NCI-H1417 (cell line): ENCODE measurements at regions not wholly inside any gene's neighbourhood (a gene's known extent, or its start where the extent isn't known, plus 50 kb on each side); places are given as distances from the start of the nearest gene placed in this dataset.

ENCODE experiments used
- DNase-seq, 3 experiments: peaks; one replicate each; lab custom pipeline; 2025; lab: John Stamatoyannopoulos, UW

DNA sequence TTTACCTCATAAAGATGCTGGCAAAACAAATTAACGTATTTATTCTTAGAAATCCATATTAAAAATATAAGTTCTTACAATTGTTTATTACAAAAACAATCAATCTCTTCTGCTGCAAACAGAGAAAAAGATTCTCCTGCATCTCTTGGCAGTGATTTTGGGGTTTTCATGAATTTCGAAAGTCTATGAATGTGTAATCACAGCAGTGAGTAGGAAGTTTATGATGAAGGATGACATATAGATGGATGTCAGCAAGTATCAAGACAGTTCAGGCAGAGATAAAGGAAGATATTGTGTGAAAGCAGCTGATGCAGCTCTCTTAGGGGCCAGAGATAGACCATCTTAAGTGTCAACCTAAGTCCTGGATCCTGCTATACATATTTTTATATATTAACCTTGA, 196.9 kb upstream of the BANK1 start:
- no peak for DNase-seq

DNA sequence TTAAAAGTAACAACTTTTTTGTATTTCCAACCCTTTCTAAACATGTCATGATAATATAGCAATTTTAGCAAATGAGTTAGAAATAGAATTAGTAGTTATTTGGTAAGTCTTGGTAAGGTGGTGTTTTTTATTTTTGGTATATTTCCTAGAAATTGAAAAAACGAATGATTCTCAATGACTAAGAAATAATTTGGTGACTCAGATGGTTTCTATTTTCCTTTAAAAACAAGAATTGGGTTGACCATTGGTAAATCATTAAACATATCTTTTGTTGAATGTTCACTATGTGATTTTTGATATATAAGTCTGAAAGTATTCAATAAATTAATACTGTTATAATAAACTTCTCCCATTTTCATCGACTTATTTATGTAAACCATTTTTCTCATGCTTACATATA, 206.2 kb upstream of the BANK1 start:
- no peak for DNase-seq

- no peak for DNase-seq
These were observed 215.8 kb upstream of the PPP3CA start for GRCh38 chr4:101563126-101563525.

- DNase-seq = no peak
These were observed 209.5 kb upstream of the PPP3CA start for GRCh38 chr4:101556842-101557241.

GRCh38 chr4:101555341-101555880, 208.1 kb upstream of the PPP3CA start:
- DNase-seq = no peak

DNA sequence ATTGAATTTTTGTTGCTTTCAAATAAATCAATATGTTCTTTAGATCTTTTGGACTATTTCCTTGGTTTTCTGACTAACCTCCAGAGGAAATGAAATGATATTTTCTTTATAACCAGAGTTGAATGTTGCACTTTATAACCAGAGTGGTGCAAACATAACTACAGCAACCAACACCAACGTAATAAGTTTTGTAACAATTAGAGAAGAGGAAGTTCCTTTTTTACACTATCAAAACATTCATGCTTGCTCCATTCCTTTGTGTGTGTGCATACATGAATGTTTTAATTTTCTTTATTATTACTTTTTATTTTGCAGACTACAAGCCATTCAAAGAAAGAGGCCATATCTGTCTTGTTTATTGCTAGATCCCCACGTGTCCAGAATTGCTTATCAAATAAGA, 193.0 kb upstream of the PPP3CA start:
- DNase-seq = no peak

GRCh38 chr4:101528526-101528925, 181.2 kb upstream of the PPP3CA start:
- DNase-seq = no peak

- DNase-seq = no peak
These were observed 179.9 kb upstream of the PPP3CA start for GRCh38 chr4:101527188-101527587.

GRCh38 chr4:101515566-101515965, 168.2 kb upstream of the PPP3CA start:
- DNase-seq = no peak

- DNase-seq = no peak
These were observed 167.8 kb upstream of the PPP3CA start for GRCh38 chr4:101515099-101515498.

DNA sequence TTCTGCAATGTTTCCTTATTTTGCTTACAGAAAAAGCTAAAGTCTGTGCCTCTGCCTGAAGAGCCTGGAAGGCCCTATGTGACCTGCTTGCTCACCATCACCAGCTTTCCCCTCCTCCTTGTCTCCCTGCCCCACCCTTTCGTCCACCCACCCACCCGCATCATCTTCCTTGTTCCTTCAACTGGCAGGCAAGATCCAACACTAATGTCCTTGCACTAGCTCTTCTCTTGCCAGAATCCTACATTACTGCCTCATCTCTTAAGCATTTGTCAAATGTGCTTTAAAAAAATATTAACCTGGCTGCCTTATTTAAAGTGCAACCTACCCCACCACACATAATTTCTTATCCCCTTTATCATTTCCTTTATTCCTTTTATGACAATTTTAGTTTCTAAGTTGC, 165.1 kb upstream of the PPP3CA start:
- DNase-seq = no peak

DNA sequence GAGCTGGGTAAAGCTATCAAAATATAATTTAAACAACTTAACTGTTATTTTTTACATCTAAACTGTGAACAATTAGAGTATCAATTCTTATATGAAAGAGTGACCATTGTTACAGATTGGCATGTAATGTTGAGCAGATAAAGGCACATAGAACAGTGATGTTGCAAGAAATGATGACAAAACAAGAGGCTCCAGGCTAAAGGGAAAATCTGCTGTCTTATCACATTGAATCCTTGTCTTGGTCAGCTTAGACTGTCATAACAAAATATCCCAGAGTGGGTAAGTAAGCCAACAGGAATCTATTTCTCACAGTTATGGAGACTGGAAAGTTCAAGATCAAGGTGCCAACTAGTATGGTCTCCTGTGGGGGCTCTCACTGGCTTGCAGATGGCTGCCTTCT, 154.1 kb upstream of the PPP3CA start:
- DNase-seq = no peak

GRCh38 chr4:101500742-101501141, 153.4 kb upstream of the PPP3CA start:
- no peak for DNase-seq

GRCh38 chr4:101475246-101475645, 127.9 kb upstream of the PPP3CA start:
- DNase-seq = peak in 2 of 3 experiments; percentile 39 to 80

DNA sequence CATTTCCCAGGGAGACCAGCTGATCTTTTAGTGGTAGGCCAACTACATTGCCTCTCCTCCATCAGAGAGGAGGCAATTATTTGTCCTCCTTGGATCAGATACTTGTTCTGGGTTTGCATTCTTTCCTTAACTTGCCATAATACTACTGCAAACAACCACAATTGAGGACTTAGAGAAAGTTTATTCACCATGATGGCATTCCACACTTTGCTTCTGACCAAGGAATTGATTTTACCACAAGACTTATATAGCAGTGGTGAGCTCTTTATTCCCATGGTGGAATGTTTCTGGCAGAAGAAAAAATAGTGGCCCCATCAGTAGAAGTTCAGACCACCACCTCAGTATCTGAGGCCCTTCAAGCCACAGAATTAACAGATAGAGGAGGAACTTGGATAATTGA, 123.9 kb upstream of the PPP3CA start:
- DNase-seq = no peak

DNA sequence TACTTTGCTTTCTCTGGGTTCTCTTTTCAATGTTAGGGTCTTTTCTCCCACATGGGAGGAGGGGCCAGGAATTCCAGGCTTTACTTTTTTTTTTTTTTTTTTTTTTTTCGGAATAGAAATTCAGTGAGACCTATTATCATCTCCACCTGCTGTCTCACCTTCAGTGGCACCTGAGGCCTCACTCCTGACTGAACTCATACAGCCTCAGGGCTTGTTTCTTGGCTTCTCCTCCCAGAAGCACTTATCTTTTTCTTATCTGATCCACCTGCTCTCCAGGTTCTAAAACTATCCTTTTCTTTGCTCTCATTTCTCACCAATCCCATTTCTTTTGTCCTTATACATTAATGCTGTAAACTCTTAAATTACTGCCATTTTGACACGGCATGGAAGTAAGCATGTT, 117.3 kb upstream of the PPP3CA start:
- peak in 2 of 3 experiments; percentile 2 to 39 for DNase-seq

DNA sequence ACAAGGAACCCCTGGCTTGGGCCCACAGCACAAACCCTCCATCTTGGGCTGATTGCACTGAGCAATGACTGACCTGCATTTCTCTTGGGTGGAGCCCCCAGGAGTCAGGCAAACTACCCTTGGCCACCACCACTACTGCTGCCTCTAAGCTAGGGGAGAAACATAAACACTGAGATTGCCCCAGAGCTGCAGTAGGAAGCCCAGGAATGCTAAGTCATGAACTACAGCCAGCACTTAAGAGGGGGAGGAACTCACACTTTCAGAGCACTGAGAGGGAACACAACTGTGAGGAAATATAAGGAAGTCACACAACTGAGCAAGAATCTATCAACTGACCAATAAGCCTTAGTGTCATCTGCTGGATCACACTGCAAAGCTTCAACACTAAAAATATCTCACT, 111.6 kb upstream of the PPP3CA start:
- DNase-seq = no peak

DNA sequence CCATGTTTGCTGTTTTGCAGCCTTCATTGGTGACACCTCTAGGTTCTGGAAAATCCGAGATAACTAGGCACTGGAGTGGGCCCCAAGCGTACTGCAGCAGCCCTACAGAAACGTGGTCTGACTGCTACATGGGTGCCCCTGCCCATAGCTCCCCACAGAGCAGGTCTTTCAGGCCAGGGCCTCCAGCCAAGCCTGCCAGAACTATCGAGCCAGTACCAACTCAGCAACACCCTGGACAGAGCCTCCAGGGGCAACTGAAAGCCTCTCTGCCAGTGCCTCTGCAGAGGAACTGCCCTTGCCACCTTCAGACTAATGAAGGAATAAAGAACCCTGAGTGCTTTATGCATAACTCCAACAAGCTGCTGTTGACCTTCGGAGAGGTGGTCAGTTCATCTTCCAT, 111.1 kb upstream of the PPP3CA start:
- DNase-seq = no peak

- no peak for DNase-seq
These were observed 103.8 kb upstream of the PPP3CA start for GRCh38 chr4:101451086-101451485.

GRCh38 chr4:101441446-101441845, 94.1 kb upstream of the PPP3CA start:
- no peak for DNase-seq

DNA sequence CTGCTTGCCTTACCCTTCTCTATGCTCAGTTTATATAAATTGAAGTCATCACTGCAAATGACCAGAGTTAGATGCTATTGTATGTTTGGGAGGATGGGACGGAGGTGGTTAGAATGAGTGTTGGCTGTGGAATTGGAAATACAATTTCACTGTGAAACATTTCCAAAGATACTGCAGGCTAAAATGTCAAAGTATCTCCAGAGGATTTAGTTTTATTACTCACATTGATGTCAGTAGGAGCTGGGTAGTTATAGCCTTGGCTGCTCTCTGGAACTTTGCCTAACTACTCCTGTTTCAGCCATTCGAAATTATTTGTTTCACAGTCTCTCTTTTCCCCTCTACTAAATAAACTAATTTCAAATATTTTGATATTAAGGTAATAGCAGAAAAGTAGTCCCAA, 92.6 kb upstream of the PPP3CA start:
- DNase-seq = no peak

DNA sequence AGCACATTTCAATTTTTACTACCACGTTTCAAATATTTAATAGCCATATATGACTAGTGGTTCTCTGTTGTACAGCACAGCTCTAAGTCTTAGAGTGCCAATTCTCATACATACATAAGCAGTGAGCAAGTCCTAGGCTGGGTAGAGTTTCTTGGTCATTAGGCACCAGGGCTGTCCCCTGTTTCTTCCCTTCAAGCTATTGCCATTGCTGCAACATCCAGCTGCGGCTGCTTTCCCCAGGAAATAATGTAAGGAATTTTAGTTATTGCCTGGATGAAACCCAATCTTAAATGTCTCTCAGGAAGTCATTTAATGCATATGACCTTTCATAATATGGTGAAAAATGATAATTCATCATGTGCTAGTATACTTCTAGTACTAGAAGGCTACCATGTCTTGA, 74.1 kb upstream of the PPP3CA start:
- DNase-seq = no peak

DNA sequence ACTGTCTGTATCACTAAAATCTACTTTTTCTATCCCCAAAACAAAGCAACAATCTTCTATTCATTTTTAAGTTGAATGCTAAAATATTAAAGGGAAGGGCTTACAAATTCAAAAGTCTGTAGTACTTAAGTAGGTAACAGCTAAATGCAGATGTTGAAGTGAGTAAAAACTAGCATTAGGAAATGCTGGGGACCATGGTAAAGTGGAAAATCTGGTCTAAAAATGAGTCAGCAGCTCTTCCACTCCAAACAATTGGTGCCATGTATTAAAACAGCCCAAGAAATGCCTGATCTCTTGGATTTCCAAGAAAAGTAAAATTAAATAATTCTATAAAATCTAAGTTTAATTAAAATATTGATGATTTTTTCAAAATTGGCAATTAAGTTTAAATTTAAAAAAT, 73.3 kb upstream of the PPP3CA start:
- DNase-seq = no peak

- DNase-seq = peak in 2 of 3 experiments; percentile 31 to 80
These were observed 72.2 kb upstream of the PPP3CA start for GRCh38 chr4:101419336-101420135.
